Stomach (tissue), 4 donors: ENCODE measurements at regions not wholly inside any gene's neighbourhood (a gene's known extent, or its start where the extent isn't known, plus 50 kb on each side); places are given as distances from the start of the nearest gene placed in this dataset.

Experiments used
- EP300 ChIP-seq: sonication (generic); formaldehyde crosslinking; IDR thresholded peaks from one replicate; pipeline ENCODE4 v1.6.1; 2017; ENCODE audit warnings: antibody characterized with exemption
- POLR2AphosphoS5 ChIP-seq, 3 donors: sonication (generic); formaldehyde crosslinking; IDR thresholded peaks; one replicate each; pipeline ENCODE4 v1.6.1; 2016; ENCODE audit warnings: antibody characterized with exemption in 3 of 3
- TF ChIP-seq, protein P1 (sequence below), 7 experiments: fragments of 450-650 bp in 4 of 7; fragments of 200-600 bp in 3 of 7; sonication (generic) in 3 of 7; IDR thresholded peaks; one replicate each; pipeline ENCODE4 v1.5.1; 2016 to 2019; ENCODE audit warnings: antibody characterized with exemption in 7 of 7, control low read depth in 2 of 7, mild to moderate bottlenecking in 1 of 7

DNA sequence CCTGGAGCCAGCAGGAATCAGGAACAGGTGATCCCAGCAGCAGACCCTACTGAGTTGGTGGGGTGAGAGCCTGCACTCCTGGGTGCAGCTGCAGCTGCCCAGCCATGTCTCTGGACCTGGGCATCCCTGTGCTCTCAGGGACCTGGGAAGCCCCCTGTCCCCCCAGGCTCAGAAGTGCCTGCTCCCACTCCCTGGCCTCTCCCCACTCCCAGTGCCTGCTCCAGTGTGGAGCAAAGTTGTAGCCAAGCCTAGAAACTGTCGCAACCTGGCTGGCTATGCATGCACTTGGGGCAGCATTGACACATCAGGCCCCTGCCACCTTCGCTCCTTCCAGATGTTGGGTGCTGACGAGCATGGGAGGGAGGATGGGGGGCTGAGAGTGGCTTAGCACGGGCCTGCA, 1124.7 kb upstream of the ACVR2A start:
- no peak for TF ChIP-seq EP300
- TF ChIP-seq, protein P1, sequence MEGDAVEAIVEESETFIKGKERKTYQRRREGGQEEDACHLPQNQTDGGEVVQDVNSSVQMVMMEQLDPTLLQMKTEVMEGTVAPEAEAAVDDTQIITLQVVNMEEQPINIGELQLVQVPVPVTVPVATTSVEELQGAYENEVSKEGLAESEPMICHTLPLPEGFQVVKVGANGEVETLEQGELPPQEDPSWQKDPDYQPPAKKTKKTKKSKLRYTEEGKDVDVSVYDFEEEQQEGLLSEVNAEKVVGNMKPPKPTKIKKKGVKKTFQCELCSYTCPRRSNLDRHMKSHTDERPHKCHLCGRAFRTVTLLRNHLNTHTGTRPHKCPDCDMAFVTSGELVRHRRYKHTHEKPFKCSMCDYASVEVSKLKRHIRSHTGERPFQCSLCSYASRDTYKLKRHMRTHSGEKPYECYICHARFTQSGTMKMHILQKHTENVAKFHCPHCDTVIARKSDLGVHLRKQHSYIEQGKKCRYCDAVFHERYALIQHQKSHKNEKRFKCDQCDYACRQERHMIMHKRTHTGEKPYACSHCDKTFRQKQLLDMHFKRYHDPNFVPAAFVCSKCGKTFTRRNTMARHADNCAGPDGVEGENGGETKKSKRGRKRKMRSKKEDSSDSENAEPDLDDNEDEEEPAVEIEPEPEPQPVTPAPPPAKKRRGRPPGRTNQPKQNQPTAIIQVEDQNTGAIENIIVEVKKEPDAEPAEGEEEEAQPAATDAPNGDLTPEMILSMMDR (IDR thresholded peaks at IDR 0.05): no peak
- TF ChIP-seq POLR2AphosphoS5 (IDR thresholded peaks at IDR 0.05): no peak
